GM12878 (cell line): ENCODE measurements at regions not wholly inside any gene's neighbourhood (a gene's known extent, or its start where the extent isn't known, plus 50 kb on each side); places are given as distances from the start of the nearest gene placed in this dataset.

Source experiments
- ATAC-seq: fragments of 200-7000 bp; cut with Tn5 transposase; 3 replicates; pipeline ENCODE4 v1.9.1; 2020; ENCODE audit warnings: mild to moderate bottlenecking, moderate library complexity
- BruUV-seq: library from RNA; stranded (reverse); fragments of 400-500 nt; replicated peaks from 2 replicates; lab custom pipeline; 2021; lab: Mats Ljungman, UMichigan
- CTCF ChIA-PET: fragments of 300-600 bp; sonication (Branson Sonifier 250); formaldehyde crosslinking; extraction: SDS; loops from one replicate; lab custom pipeline; 2021; ENCODE audit warnings: inconsistent platforms; lab: Yijun Ruan, JAX
- POLR2A ChIA-PET: fragments of 350-600 bp; formaldehyde crosslinking; extraction: SDS; loops from one replicate; lab custom pipeline; 2021; ENCODE audit warnings: inconsistent platforms; lab: Charles Lee
- RAD21 ChIA-PET: fragments of 300-600 bp; sonication (Branson Sonifier 250); formaldehyde crosslinking; loops from one replicate; lab custom pipeline; 2023; ENCODE audit warnings: antibody characterized with exemption; ENCODE audit not compliant: unreplicated experiment; lab: Charles Lee
- SMC1A ChIA-PET: fragments of 300-600 bp; sonication (Branson Sonifier 250); formaldehyde crosslinking; loops from one replicate; lab custom pipeline; 2023; ENCODE audit not compliant: unreplicated experiment, uncharacterized antibody; lab: Charles Lee
- DNase-seq: peaks from one replicate; pipeline ENCODE4 v3.0.0-alpha.2; 2011; ENCODE audit warnings: low read depth, low spot score
- FAIRE-seq: peaks from 3 replicates; lab custom pipeline; 2011; peaks lifted over from hg19 to GRCh38; lab: Jason Lieb, UNC
- H2AFZ ChIP-seq: 2 replicates; pipeline ENCODE4 v1.6.0; 2011; ENCODE audit warnings: low read depth, low read length, control low read depth; ENCODE audit not compliant: control insufficient read depth
- H3K27ac ChIP-seq: 2 replicates; pipeline ENCODE4 v1.5.1; 2011; ENCODE audit warnings: control low read depth; ENCODE audit not compliant: control insufficient read depth, insufficient read depth
- H3K27me3 ChIP-seq, 2 experiments: replicated peaks in 1 of 2; 2 replicates each; pipeline versions ENCODE4 v1.6.0 to v1.6.1; 2011; ENCODE audit warnings: low read length in 1 of 2; ENCODE audit not compliant: control insufficient read depth in 2 of 2, insufficient read depth in 2 of 2
- H3K36me3 ChIP-seq, 2 experiments: 2 replicates each; pipeline ENCODE4 v1.5.1; 2011; ENCODE audit warnings: low read length in 1 of 2; ENCODE audit not compliant: control insufficient read depth in 2 of 2, insufficient read depth in 2 of 2
- H3K4me1 ChIP-seq: 2 replicates; pipeline ENCODE4 v1.6.1; 2011; ENCODE audit warnings: mild to moderate bottlenecking, low read length, moderate library complexity, mixed read lengths; ENCODE audit not compliant: control insufficient read depth, insufficient read depth
- H3K4me2 ChIP-seq: 2 replicates; pipeline ENCODE4 v1.6.0; 2011; ENCODE audit warnings: control low read depth; ENCODE audit not compliant: control insufficient read depth, insufficient read depth
- H3K4me3 ChIP-seq: fragments of 200-600 bp; sonication (generic); 2 replicates; pipeline ENCODE4 v1.5.1; 2016
- H3K79me2 ChIP-seq: 2 replicates; pipeline ENCODE4 v1.6.0; 2011; ENCODE audit warnings: low read length; ENCODE audit not compliant: control insufficient read depth, insufficient read depth
- H3K9ac ChIP-seq: 2 replicates; pipeline ENCODE4 v1.8.0; 2011; ENCODE audit warnings: low read length, control low read depth, mixed read lengths; ENCODE audit not compliant: control insufficient read depth, insufficient read depth
- H3K9me3 ChIP-seq: replicated peaks from 3 replicates; pipeline ENCODE4 v1.5.1; 2011; ENCODE audit warnings: mild to moderate bottlenecking, low read length; ENCODE audit not compliant: control insufficient read depth, insufficient read depth
- H4K20me1 ChIP-seq: 2 replicates; pipeline ENCODE4 v1.6.0; 2011; ENCODE audit not compliant: control insufficient read depth, insufficient read depth
- BMI1 ChIP-seq: fragments of 450-650 bp; IDR thresholded peaks from 2 replicates; pipeline ENCODE4 v1.6.1; 2016; ENCODE audit warnings: mild to moderate bottlenecking, moderate library complexity, borderline replicate concordance
- E4F1 ChIP-seq: fragments of 450-650 bp; IDR thresholded peaks from 2 replicates; pipeline ENCODE4 v1.6.1; 2018; ENCODE audit warnings: borderline replicate concordance, mild to moderate bottlenecking; ENCODE audit not compliant: partially characterized antibody
- EED ChIP-seq: sonication (generic); IDR thresholded peaks from 2 replicates; pipeline ENCODE4 v1.6.1; 2016; ENCODE audit warnings: antibody characterized with exemption, low read depth
- ELK1 ChIP-seq: IDR thresholded peaks from 2 replicates; pipeline ENCODE4 v1.6.1; 2012; ENCODE audit warnings: low read depth, low read length, improper control_type of control experiment
- HCFC1 ChIP-seq: fragments of 150-350 bp; IDR thresholded peaks from 2 replicates; pipeline ENCODE4 v1.6.1; 2014; ENCODE audit warnings: low read length
- IRF5 ChIP-seq: fragments of 450-650 bp; IDR thresholded peaks from 2 replicates; pipeline ENCODE4 v1.6.1; 2017; ENCODE audit warnings: borderline replicate concordance
- MEF2B ChIP-seq: fragments of 450-650 bp; IDR thresholded peaks from 2 replicates; pipeline ENCODE4 v1.6.1; 2018; ENCODE audit warnings: mild to moderate bottlenecking, moderate library complexity; ENCODE audit not compliant: partially characterized antibody, poor library complexity, severe bottlenecking
- PBX3 ChIP-seq: IDR thresholded peaks from 2 replicates; pipeline ENCODE4 v1.6.1; 2011; ENCODE audit warnings: mild to moderate bottlenecking, low read depth, low read length, moderate library complexity; ENCODE audit not compliant: insufficient replicate concordance
- RBBP5 ChIP-seq: fragments of 200-600 bp; sonication (generic); conservative IDR thresholded peaks from 2 replicates; pipeline ENCODE4 v1.6.1; 2016
- RELA ChIP-seq: fragments of 450-650 bp; IDR thresholded peaks from 2 replicates; pipeline ENCODE4 v1.8.0; 2014; ENCODE audit warnings: borderline replicate concordance; ENCODE audit not compliant: partially characterized antibody
- SP1 ChIP-seq: IDR thresholded peaks from one replicate; pipeline ENCODE4 v1.6.1; 2011; ENCODE audit warnings: low read depth, low read length
- SPI1 ChIP-seq: IDR thresholded peaks from 2 replicates; pipeline ENCODE4 v1.6.1; 2011; ENCODE audit warnings: low read depth, mild to moderate bottlenecking, low read length, moderate library complexity, borderline replicate concordance; ENCODE audit not compliant: insufficient read depth
- STAT3 ChIP-seq: IDR thresholded peaks from 2 replicates; pipeline ENCODE4 v1.6.1; 2011; ENCODE audit warnings: low read depth, low read length, improper control_type of control experiment
- TAF1 ChIP-seq: IDR thresholded peaks from 2 replicates; pipeline ENCODE4 v1.6.1; 2011; ENCODE audit warnings: mild to moderate bottlenecking, low read depth, low read length, borderline replicate concordance
- YY1 ChIP-seq: IDR thresholded peaks from 2 replicates; pipeline ENCODE4 v1.6.1; 2011; ENCODE audit warnings: low read depth, mild to moderate bottlenecking, low read length
- ZBTB4 ChIP-seq: fragments of 450-650 bp; formaldehyde crosslinking; IDR thresholded peaks from 2 replicates; pipeline ENCODE4 v1.4.0; 2022; ENCODE audit warnings: mild to moderate bottlenecking, moderate library complexity
- ZNF24 ChIP-seq: fragments of 450-650 bp; IDR thresholded peaks from 2 replicates; pipeline ENCODE4 v1.6.1; 2017; ENCODE audit warnings: antibody characterized with exemption, mild to moderate bottlenecking
- in situ Hi-C: fragments of 300-500 bp; cut with MboI; formaldehyde crosslinking; loops from 9 replicates; pipeline ENCODE4 v1.14.3; 2018; ENCODE audit warnings: mixed read lengths
- intact Hi-C: fragments of 100-400 bp; cut with micrococcal nuclease; formaldehyde crosslinking; loops from one replicate; pipeline ENCODE4 v1.14.2; 2022; ENCODE audit not compliant: unreplicated experiment

GRCh38 chr11:70696076-70696475, 297.7 kb downstream of the CTTN start:
- H3K4me2 ChIP-seq, result no peak overlapping the region
- DNase-seq, result no peak
- FAIRE-seq, result no peak
- RAD21 ChIA-PET, result no interaction called here
- no peak overlapping the region for H3K9ac ChIP-seq
- BruUV-seq, result no TSS peak
- H3K36me3 ChIP-seq, result no peaks in the 10 kb centered on the region
- H3K4me1 ChIP-seq, result no peaks in the 10 kb centered on the region
- H3K9me3 ChIP-seq, result no peaks in the 10 kb centered on the region; the same call in 2 of the 3 replicates
- intact Hi-C loops (no loop called here), in situ Hi-C loops (no loop called here)
- ATAC-seq, result no peak
- H3K4me3 ChIP-seq, result no peak overlapping the region
- H2AFZ ChIP-seq, result no peak overlapping the region
- CTCF ChIA-PET, result no interaction called here
- SMC1A ChIA-PET, result no interaction called here
- POLR2A ChIA-PET, result no interaction called here
- no peaks in the 10 kb centered on the region for H3K27me3 ChIP-seq
- H3K79me2 ChIP-seq, result no peaks in the 10 kb centered on the region
- H4K20me1 ChIP-seq, result no peaks in the 10 kb centered on the region; the same call in 1 of the 2 replicates
- H3K27ac ChIP-seq, result no peak overlapping the region
- TF ChIP-seq HCFC1 (no peak), RELA (no peak), ZNF24 (no peak), YY1 (no peak), TAF1 (no peak), ELK1 (no peak), EED (no peak), RBBP5 (no peak), IRF5 (no peak), STAT3 (no peak), PBX3 (no peak), MEF2B (no peak), ZBTB4 (CRISPR knock-in tag) (no peak), SPI1 (no peak), BMI1 (no peak), SP1 (no peak), E4F1 (no peak)
